ENCODE measurements at regions not wholly inside any gene's neighbourhood (a gene's known extent, or its start where the extent isn't known, plus 50 kb on each side); places are given as distances from the start of the nearest gene placed in this dataset.

GRCh38 chr5:110865400-110866094 lies 126.7 kb downstream of the SLC25A46 start:
- no peak overlapping the region for H3K4me2 ChIP-seq (ENCODE audit: insufficient read depth, low read length)
- peak; percentile 59 for DNase-seq (ENCODE audit: insufficient read length, low spot score, missing footprints)
- TF ChIP-seq CTCF (IDR thresholded peaks at IDR 0.05; ENCODE audit: extremely low read depth, low read depth, low read length) = peak; percentile 51
- no peaks in the 10 kb centered on the region for H3K9me3 ChIP-seq (ENCODE audit: low read depth, low read length)
- no peak overlapping the region for H3K4me3 ChIP-seq (ENCODE audit: insufficient read depth, low read length)
- H3K27me3 ChIP-seq (ENCODE audit: insufficient read depth, low read length) = no peaks in the 10 kb centered on the region
- no peaks in the 10 kb centered on the region for H3K36me3 ChIP-seq (ENCODE audit: insufficient read depth, low read length)
- no peaks in the 10 kb centered on the region for H3K4me1 ChIP-seq (ENCODE audit: insufficient read depth, low read length)
- no peaks in the 10 kb centered on the region for H4K20me1 ChIP-seq (ENCODE audit: insufficient read depth, low read length)
- H2AFZ ChIP-seq (ENCODE audit: low read length) = no peak overlapping the region
- H3K27ac ChIP-seq (ENCODE audit: low read depth, low read length) = no peak overlapping the region
- H3K79me2 ChIP-seq (ENCODE audit: insufficient read depth, low read length) = no peaks in the 10 kb centered on the region

- no peak for DNase-seq (ENCODE audit: insufficient read length, low spot score, missing footprints)
- Histone ChIP-seq H3K4me2 (ENCODE audit: insufficient read depth, low read length) (no peak overlapping the region), H3K27me3 (ENCODE audit: insufficient read depth, low read length) (no peaks in the 10 kb centered on the region), H3K4me1 (ENCODE audit: insufficient read depth, low read length) (no peaks in the 10 kb centered on the region), H3K4me3 (ENCODE audit: insufficient read depth, low read length) (no peak overlapping the region), H2AFZ (ENCODE audit: low read length) (no peak overlapping the region), H3K9me3 (ENCODE audit: low read depth, low read length) (no peaks in the 10 kb centered on the region), H3K79me2 (ENCODE audit: insufficient read depth, low read length) (no peaks in the 10 kb centered on the region), H4K20me1 (ENCODE audit: insufficient read depth, low read length) (no peaks in the 10 kb centered on the region), H3K27ac (ENCODE audit: low read depth, low read length) (no peak overlapping the region), H3K36me3 (ENCODE audit: insufficient read depth, low read length) (no peaks in the 10 kb centered on the region)
- TF ChIP-seq CTCF (IDR thresholded peaks at IDR 0.05; ENCODE audit: extremely low read depth, low read depth, low read length) = no peak
These were observed 131.1 kb downstream of the SLC25A46 start for GRCh38 chr5:110869927-110870326.

GRCh38 chr5:110872200-110872599 lies 133.4 kb downstream of the SLC25A46 start:
- no peak for DNase-seq (ENCODE audit: insufficient read length, low spot score, missing footprints)

GRCh38 chr5:110872963-110873362 lies 134.2 kb downstream of the SLC25A46 start:
- H3K27ac ChIP-seq (ENCODE audit: low read depth, low read length) = no peak overlapping the region
- H3K4me3 ChIP-seq (ENCODE audit: insufficient read depth, low read length) = no peak overlapping the region
- no peaks in the 10 kb centered on the region for H4K20me1 ChIP-seq (ENCODE audit: insufficient read depth, low read length)
- DNase-seq (ENCODE audit: insufficient read length, low spot score, missing footprints) = no peak
- no peaks in the 10 kb centered on the region for H3K27me3 ChIP-seq (ENCODE audit: insufficient read depth, low read length)
- H3K79me2 ChIP-seq (ENCODE audit: insufficient read depth, low read length) = no peaks in the 10 kb centered on the region
- H3K4me2 ChIP-seq (ENCODE audit: insufficient read depth, low read length) = no peak overlapping the region
- TF ChIP-seq CTCF (IDR thresholded peaks at IDR 0.05; ENCODE audit: extremely low read depth, low read depth, low read length) = no peak
- no peak overlapping the region for H2AFZ ChIP-seq (ENCODE audit: low read length)
- H3K9me3 ChIP-seq (ENCODE audit: low read depth, low read length) = no peaks in the 10 kb centered on the region
- H3K36me3 ChIP-seq (ENCODE audit: insufficient read depth, low read length) = no peaks in the 10 kb centered on the region
- H3K4me1 ChIP-seq (ENCODE audit: insufficient read depth, low read length) = no peaks in the 10 kb centered on the region

More at GRCh38 chr5:110872200-110872599, 133.4 kb downstream of the SLC25A46 start:
- Histone ChIP-seq H3K4me1 (ENCODE audit: insufficient read depth, low read length) (no peaks in the 10 kb centered on the region), H3K9me3 (ENCODE audit: low read depth, low read length) (no peaks in the 10 kb centered on the region), H3K4me2 (ENCODE audit: insufficient read depth, low read length) (no peak overlapping the region), H3K4me3 (ENCODE audit: insufficient read depth, low read length) (no peak overlapping the region), H3K27ac (ENCODE audit: low read depth, low read length) (no peak overlapping the region), H3K27me3 (ENCODE audit: insufficient read depth, low read length) (no peaks in the 10 kb centered on the region), H3K36me3 (ENCODE audit: insufficient read depth, low read length) (no peaks in the 10 kb centered on the region), H4K20me1 (ENCODE audit: insufficient read depth, low read length) (no peaks in the 10 kb centered on the region), H3K79me2 (ENCODE audit: insufficient read depth, low read length) (no peaks in the 10 kb centered on the region), H2AFZ (ENCODE audit: low read length) (no peak overlapping the region)
- TF ChIP-seq CTCF (IDR thresholded peaks at IDR 0.05; ENCODE audit: extremely low read depth, low read depth, low read length) = no peak

Measured in osteoblast (primary cell).